ENCODE measurements at regions not wholly inside any gene's neighbourhood (a gene's known extent, or its start where the extent isn't known, plus 50 kb on each side); places are given as distances from the start of the nearest gene placed in this dataset.

GRCh38 chr15:66834881-66835878 lies 133.1 kb downstream of the SMAD6 start:
- no peak overlapping the region for H3K27ac ChIP-seq (ENCODE audit: low read depth, low read length, poor library complexity, severe bottlenecking)

GRCh38 chr15:66836231-66837030 lies 134.4 kb downstream of the SMAD6 start:
- Histone ChIP-seq H3K4me3 (ENCODE audit: low read depth, low read length, poor library complexity, severe bottlenecking) (no peak overlapping the region), H3K36me3 (ENCODE audit: insufficient read depth, low read length) (no peaks in the 10 kb centered on the region), H3K27me3 (ENCODE audit: insufficient read depth, low read length) (no peaks in the 10 kb centered on the region; the same call in 1 of the 2 replicates), H3K9me2 (ENCODE audit: low read depth, low read length) (no peaks in the 10 kb centered on the region), H2AFZ (ENCODE audit: low read length) (no peak overlapping the region), H3K9ac (ENCODE audit: low read length) (no peak overlapping the region), H3K79me2 (ENCODE audit: insufficient read depth, low read length) (no peaks in the 10 kb centered on the region), H3K4me1 (ENCODE audit: insufficient read depth, low read length, severe bottlenecking) (peaks cover 28% of the 10 kb centered on the region), H3K4me2 (ENCODE audit: low read length) (no peak overlapping the region), H4K20me1 (ENCODE audit: insufficient read depth, low read length) (no peaks in the 10 kb centered on the region), H3K27ac (ENCODE audit: low read depth, low read length, poor library complexity, severe bottlenecking) (no peak overlapping the region), H3F3A (ENCODE audit: insufficient read depth, low read length) (no peaks in the 10 kb centered on the region), H3K9me3 (ENCODE audit: low read length) (no peaks in the 10 kb centered on the region)
- TF ChIP-seq CTCF (IDR thresholded peaks at IDR 0.05; ENCODE audit: low read length): no peak
- TF ChIP-seq EZH2 (IDR thresholded peaks at IDR 0.05; ENCODE audit: borderline replicate concordance, low read length): no peak

More at GRCh38 chr15:66834881-66835878, 133.1 kb downstream of the SMAD6 start:
- Histone ChIP-seq H3F3A (ENCODE audit: insufficient read depth, low read length) (no peaks in the 10 kb centered on the region), H3K27me3 (ENCODE audit: insufficient read depth, low read length) (no peaks in the 10 kb centered on the region; the same call in 1 of the 2 replicates), H3K9me2 (ENCODE audit: low read depth, low read length) (no peaks in the 10 kb centered on the region), H3K9ac (ENCODE audit: low read length) (no peak overlapping the region), H3K36me3 (ENCODE audit: insufficient read depth, low read length) (no peaks in the 10 kb centered on the region), H3K4me2 (ENCODE audit: low read length) (no peak overlapping the region), H2AFZ (ENCODE audit: low read length) (no peak overlapping the region), H3K9me3 (ENCODE audit: low read length) (no peaks in the 10 kb centered on the region), H3K4me1 (ENCODE audit: insufficient read depth, low read length, severe bottlenecking) (peaks cover 28% of the 10 kb centered on the region), H3K79me2 (ENCODE audit: insufficient read depth, low read length) (no peaks in the 10 kb centered on the region), H3K4me3 (ENCODE audit: low read depth, low read length, poor library complexity, severe bottlenecking) (no peak overlapping the region), H4K20me1 (ENCODE audit: insufficient read depth, low read length) (no peaks in the 10 kb centered on the region)
- TF ChIP-seq CTCF (IDR thresholded peaks at IDR 0.05; ENCODE audit: low read length) (no peak), EZH2 (IDR thresholded peaks at IDR 0.05; ENCODE audit: borderline replicate concordance, low read length) (no peak)

- Histone ChIP-seq H3K79me2 (ENCODE audit: insufficient read depth, low read length) (no peaks in the 10 kb centered on the region), H3K9me3 (ENCODE audit: low read length) (no peaks in the 10 kb centered on the region), H3K4me1 (ENCODE audit: insufficient read depth, low read length, severe bottlenecking) (peaks cover 22% of the 10 kb centered on the region), H3K36me3 (ENCODE audit: insufficient read depth, low read length) (no peaks in the 10 kb centered on the region), H3F3A (ENCODE audit: insufficient read depth, low read length) (no peaks in the 10 kb centered on the region), H3K4me3 (ENCODE audit: low read depth, low read length, poor library complexity, severe bottlenecking) (no peak overlapping the region), H3K4me2 (ENCODE audit: low read length) (no peak overlapping the region), H3K9me2 (ENCODE audit: low read depth, low read length) (no peaks in the 10 kb centered on the region), H4K20me1 (ENCODE audit: insufficient read depth, low read length) (no peaks in the 10 kb centered on the region), H3K27ac (ENCODE audit: low read depth, low read length, poor library complexity, severe bottlenecking) (no peak overlapping the region), H3K27me3 (ENCODE audit: insufficient read depth, low read length) (peaks cover 4% of the 10 kb centered on the region), H3K9ac (ENCODE audit: low read length) (no peak overlapping the region), H2AFZ (ENCODE audit: low read length) (no peak overlapping the region)
- TF ChIP-seq CTCF (IDR thresholded peaks at IDR 0.05; ENCODE audit: low read length): no peak
Measured at GRCh38 chr15:66838202-66838601, 136.2 kb downstream of the SMAD6 start.
